ENCODE measurements at regions not wholly inside any gene's neighbourhood (a gene's known extent, or its start where the extent isn't known, plus 50 kb on each side); places are given as distances from the start of the nearest gene placed in this dataset.

DNA sequence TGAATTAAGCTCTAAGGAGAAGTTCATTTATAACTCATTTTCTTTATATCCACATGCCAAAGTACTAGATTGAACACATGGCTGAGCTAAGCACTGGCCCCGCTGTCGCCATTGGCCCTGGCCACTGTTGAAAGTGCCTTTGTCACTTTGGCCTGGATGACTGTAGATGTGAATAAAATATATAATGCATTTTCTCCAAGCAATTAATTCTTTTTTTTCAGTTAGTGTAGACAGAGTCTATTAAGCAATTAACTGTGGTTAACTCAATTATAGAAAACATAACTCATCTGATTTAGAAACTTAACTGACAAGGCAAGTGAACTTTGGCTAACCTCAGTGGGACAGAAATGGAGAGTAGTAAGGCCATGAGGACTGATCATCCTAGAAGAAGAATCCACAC is 965.6 kb downstream of the EFNB2 start:
- DNase-seq = no peak

DNA sequence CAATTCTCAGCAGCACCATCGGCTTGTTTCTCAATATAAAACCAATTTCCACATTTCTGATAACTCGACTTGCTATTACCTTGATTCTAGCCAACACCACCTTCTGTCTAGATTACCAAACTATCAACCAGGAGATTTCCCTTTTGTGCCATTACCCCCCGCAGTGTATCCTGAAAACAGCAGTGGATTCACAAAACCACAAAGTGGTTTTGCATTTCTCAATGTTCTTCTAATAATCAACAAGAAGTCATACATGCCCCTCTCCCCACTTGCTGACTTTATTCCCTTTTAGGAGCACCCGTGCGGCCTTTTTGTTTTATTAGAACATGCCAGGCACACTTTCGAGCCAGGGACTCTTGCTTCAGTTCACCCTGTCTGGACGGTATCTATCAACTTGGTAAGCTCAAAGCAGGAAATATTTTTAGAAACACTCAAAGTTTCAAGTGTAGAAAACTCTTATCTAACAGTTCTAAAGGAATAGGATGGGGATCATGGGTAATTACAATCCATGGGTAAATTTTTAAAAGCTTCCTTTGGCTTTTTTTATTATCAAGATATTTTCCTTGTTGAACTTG is 967.4 kb downstream of the EFNB2 start:
- no peak for DNase-seq

DNA sequence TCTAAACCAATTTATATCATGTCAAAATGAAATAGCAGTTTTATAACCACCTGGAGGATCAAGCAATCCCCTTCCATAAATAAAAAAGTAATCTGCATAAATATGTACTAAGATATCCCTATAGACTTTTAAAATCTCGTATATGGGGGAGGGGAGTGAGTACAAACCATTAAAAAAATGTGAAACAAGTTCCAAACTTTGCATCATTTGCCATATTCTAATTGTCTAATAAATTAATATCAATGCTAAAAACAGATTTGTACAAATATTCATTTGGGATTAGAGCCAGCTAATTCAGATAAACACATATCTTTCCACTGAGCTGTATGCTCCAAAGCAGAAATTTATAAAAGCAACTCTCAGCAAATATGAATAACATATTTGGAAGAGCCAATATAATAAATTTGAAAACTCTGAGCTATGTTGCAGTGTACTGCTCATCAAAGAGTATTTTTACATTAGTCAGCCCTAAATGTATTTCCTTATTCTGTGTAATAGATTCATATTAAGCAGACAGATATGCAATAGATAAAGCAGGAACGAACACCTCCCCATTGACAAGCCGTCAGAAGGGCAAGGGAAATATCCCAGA is 970.2 kb downstream of the EFNB2 start:
- DNase-seq = no peak

GRCh38 chr13:105552078-105552477 is 983.4 kb downstream of the EFNB2 start:
- no peak for DNase-seq

GRCh38 chr13:105547851-105548250 is 987.6 kb downstream of the EFNB2 start:
- DNase-seq = no peak

DNA sequence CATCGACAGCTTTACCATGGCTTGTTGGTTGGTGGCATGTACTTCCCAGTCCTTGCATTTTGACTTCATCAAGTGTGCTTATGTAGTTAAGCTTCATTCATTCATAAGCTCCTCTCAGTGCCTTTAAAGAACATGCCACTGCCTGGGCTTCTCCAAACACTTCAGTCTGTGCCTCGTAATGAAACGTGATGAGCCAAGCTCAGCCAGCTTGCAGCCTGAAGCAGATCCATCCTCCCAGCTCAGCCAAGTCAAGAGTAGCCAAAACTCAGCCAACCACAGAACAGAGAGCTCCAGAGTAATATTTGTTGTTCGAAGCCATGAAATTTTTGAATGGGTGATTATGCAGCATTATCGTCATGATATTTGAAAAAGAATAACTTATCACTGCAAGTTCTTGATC is 989.7 kb downstream of the EFNB2 start:
- DNase-seq = no peak

- no peak for DNase-seq
Observed at GRCh38 chr13:105543742-105544141, 991.7 kb downstream of the EFNB2 start.

GRCh38 chr13:105541565-105541964 is 993.9 kb downstream of the EFNB2 start:
- no peak for DNase-seq

DNA sequence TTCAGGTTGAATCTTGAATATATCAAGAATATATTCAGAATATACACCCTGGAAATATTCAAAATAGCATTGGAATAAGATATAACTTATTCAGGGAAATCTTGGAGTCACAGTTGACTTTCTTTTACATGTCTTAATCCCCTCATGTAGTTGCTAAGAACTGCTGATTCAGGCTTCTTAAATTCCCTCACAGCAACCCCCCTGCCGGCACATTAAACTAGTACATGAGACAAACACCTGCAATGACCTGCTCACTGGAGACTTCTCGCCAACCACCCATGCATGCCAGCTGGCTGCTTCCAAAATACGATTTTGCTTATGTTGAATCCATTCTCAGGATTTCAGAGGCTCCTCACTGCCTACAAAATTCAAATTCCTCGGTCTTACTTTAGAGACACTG is 997.1 kb downstream of the EFNB2 start:
- no peak for DNase-seq

DNA sequence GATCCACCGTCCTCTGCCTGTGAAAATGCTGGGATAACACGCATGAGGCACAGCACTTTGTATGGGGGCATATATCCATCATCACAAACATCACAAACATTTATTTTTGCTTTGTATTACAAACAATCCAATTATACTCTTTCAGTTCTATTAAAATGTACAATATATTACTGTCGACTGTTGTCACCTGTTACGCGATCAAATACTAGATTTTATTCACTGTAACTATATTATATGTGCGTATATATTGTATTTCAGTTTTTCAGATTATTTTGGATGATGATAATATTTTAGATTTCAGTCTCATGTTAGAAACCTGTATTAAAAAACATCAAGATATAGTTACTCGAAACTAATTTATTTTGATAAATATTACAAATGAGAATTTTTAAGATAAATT is 998.3 kb downstream of the EFNB2 start:
- no peak for DNase-seq

DNA sequence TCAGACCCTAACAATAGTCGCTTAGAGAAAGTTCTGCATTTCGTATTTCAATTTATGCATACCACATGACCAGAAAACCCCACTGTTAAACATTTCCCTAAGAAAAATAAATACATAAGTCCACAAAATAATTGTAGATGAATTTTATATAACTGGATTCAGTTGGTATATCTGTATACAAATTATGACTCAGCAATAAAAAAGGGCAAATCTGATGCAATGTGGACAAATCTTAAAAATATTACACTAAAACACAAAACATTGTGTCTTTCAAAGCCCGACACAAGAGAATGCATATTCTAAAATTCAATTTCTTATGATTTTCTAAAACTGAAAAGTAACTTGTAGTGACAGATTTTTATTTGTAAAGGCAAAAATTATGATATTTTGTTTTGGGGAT is 1005.0 kb downstream of the EFNB2 start:
- no peak for DNase-seq

DNA sequence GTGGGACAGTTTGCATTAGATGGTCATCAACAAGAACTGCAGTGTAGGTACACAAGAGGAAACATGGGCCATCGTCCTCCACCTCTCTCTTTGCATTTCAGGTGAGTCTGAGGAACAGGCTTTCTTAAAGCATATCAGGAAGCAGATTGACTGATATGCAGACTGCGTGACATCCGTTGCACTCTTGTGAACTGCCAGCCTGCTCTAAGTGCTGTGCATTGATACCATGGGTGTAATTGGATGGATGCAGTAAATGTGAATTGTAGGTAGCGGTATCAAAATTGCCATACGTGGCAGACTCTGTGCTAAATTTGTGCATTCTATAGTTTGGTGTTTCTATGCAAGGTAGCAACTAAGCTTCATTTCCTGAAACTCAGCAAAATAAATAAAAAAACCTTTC is 1008.3 kb downstream of the EFNB2 start:
- DNase-seq = no peak

DNA sequence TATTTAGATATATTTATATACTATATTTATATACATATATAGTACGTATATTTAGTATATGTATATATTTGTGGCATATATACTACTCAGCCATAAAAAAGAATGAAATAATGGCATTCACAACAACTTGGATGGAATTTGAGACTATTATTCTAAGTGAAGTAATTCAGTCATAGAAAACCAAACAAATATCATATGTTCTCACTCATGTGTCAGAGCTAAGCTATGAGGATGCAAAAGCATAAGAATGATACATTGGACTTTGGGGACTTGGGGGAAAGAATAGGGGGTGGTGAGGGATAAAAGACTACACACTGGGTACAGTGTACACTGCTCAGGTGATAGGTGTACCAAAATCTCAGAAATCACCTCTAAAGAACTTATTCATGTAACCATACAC is 1015.7 kb downstream of the EFNB2 start:
- no peak for DNase-seq

GRCh38 chr13:105518086-105518485 is 1017.4 kb downstream of the EFNB2 start:
- DNase-seq = no peak

DNA sequence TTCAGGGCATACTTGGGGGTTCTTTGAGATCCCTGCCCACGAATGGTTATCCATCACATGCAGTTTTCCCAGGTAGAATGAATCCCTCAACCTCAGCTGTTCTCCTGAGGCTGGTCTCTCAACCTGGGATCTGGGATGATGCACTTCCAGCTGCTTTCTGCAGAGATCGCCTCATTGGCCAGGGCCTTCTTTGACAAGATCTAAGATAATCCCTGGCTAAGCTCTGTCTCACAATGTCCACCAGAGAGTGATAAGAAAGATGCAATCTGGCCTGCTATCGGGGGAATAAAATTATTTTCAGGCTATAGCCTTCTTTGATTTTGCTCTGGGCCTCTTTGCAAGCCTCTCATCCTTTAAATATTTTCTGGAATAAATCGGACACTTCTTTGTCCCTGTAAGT is 1021.1 kb downstream of the EFNB2 start:
- DNase-seq = no peak

DNA sequence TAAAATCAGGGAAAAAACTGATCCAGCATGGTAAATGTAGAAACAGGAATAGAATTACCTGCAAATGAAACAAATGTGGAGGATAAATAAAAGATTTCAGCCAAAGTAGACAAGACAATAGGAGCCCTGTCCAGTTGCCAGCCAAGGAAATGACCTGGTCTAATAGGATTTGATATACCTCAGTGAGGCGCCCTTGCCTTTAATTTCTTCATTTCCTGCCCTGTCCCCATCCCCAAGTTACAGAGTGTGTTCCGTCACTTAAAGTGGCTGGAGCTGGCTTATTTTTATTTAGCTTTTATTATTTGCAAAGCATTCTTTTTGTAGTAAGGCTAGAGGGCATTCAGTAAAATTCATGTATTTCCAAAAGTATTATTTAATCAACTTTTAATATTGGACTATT is 1022.0 kb downstream of the EFNB2 start:
- DNase-seq = no peak

- no peak for DNase-seq
Observed at GRCh38 chr13:105509981-105510762, 1025.3 kb downstream of the EFNB2 start.

GRCh38 chr13:105506463-105506862 is 1029.0 kb downstream of the EFNB2 start:
- no peak for DNase-seq

DNA sequence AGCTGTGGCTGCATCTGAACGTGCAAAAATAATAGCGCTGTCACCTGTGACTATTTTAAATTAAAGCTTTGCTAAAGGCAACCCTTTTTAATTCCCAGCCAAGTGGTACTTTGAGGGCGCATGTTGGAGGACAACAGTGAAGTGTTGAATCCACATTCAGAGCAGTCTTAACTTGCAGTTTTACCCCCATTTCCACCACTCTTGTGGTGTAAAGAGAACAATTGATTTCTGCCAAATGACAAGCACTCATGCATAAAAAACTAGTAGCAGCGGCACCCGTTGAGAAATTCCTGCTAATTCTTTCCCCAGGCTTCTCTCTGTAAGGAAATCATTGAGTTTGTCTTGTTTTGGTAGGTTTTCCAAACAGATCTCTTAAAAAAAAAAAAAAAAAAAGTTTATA is 1033.3 kb downstream of the EFNB2 start:
- no peak for DNase-seq

GRCh38 chr13:105497597-105497996 is 1037.9 kb downstream of the EFNB2 start:
- no peak for DNase-seq

DNA sequence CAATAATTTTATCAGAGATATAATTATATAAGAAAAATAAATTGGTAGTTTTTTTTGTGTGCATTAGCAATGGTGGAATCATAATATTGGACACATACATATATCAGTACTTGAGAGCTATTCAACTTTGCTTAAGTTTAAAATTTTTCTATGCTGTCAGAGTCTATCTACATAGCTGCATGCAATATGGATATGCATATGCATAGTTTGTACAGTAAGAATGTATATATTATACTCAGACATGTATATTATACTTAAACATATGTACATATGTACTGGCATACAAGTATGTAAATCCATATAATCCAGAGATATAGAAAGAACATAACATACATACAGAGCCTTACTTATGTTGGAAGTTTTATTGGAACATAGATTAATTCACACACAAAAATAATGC is 1043.2 kb downstream of the EFNB2 start:
- DNase-seq = no peak

DNA sequence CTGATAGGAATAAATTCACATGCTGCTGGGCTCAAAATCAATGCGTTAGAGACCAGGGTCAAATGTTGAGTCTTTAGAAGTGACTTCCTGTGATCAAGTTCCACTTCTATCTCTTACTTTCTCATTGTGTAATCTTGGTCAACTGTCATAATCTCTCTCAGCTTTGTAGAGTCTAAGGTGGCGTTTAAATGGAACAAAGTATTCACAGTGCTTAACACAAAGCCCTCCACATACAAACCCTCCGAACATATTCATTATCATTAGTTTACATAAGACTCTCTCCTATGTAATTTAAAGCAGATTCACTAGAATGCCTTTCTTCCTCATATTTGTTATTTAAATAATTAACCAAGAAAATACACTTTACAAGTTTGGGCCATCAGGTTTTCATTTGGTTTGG is 1044.1 kb downstream of the EFNB2 start:
- DNase-seq = no peak

DNA sequence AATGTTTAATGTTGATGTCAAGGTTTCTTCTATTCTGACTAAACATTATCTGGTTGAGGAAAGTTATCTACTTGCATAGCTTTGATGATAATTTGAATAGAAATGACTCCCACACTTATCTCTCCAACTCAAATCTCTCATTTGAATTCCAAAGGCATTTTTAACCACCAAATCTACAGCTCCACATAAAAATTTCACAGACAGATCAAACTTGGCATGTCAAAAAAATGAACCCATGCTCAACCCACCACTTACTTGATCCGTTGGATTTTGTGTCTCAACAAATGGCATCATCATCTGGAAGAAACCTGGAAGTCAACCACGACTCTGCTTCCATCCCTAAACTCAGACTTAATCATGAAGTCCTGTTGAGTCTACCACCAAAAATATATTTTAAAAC is 1050.4 kb downstream of the EFNB2 start:
- DNase-seq = no peak

DNA sequence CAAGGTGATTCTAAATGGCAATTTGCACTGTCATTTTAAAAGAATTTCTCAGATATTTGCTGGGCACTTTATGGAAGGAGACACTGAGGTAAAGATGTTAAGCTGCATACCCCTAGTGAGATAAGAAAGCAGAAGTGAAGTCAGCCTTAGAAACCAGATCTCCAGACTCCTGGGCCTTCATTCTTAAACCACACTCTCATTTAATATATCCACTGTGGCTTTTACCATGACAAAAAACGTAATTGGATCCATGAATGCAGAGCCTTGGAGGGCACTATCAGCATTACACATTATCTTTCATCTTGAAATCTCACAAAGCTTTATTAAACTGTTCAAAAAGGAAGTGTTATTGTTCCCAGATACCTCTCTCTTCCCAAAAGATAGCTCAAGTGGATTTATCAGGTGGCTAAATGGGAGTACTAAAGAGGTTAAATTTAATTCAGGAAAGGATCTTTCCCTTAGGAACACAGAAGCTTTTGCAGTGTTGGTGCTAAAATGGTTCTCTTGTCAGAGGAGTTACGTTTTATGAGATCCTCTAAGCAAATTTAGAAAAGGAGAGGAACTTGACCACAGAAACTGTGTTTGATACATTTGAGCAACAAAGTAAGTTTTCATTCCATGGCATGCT is 1060.4 kb downstream of the EFNB2 start:
- no peak for DNase-seq
